ENCODE measurements at regions not wholly inside any gene's neighbourhood (a gene's known extent, or its start where the extent isn't known, plus 50 kb on each side); places are given as distances from the start of the nearest gene placed in this dataset.

- peaks cover 2% of the 10 kb centered on the region; the same call in 1 of the 2 replicates for H3K27me3 Mint-ChIP-seq (ENCODE audit: low read depth)
- peaks cover 0 to 2% (median 0%) of the 10 kb centered on the region in 3 experiments; a peak in 2 of 7 replicates for H3K36me3 Mint-ChIP-seq (ENCODE audit: insufficient read depth in 1 of 3, low read depth in 3 of 3)
- Histone ChIP-seq H3K9ac (ENCODE audit: extremely low read depth, insufficient read length, low read length) (no peak overlapping the region), H3K27me3 (ENCODE audit: insufficient read depth, low read length) (no peaks in the 10 kb centered on the region), H3K14ac (ENCODE audit: insufficient read depth, low read length) (no peak overlapping the region), H4K8ac (replicated peaks; ENCODE audit: insufficient read length, low read depth, low read length) (no peak overlapping the region), H3K79me1 (ENCODE audit: insufficient read depth, low read depth, low read length, poor library complexity, severe bottlenecking) (no peaks in the 10 kb centered on the region), H3K23ac (ENCODE audit: insufficient read length, low read depth, low read length) (no peak overlapping the region), H2AK5ac (ENCODE audit: insufficient read length, low read length) (no peak overlapping the region), H3K79me2 (ENCODE audit: insufficient read depth, low read length) (no peaks in the 10 kb centered on the region), H2BK15ac (ENCODE audit: low read depth, low read length) (no peak overlapping the region), H4K5ac (ENCODE audit: insufficient read length, low read depth, low read length) (no peak overlapping the region), H3K18ac (ENCODE audit: insufficient read length, low read depth, low read length) (no peak overlapping the region), H3K4me1 (ENCODE audit: insufficient read depth, low read length) (peaks cover 2% of the 10 kb centered on the region; the same call in 1 of the 2 replicates), H2BK5ac (ENCODE audit: insufficient read length, low read length) (no peak overlapping the region), H4K20me1 (ENCODE audit: control insufficient read depth, insufficient read depth, insufficient read length) (no peaks in the 10 kb centered on the region), H2AFZ (ENCODE audit: low read length) (no peak overlapping the region), H2BK12ac (ENCODE audit: insufficient read length, low read depth, low read length) (no peak overlapping the region), H2BK120ac (ENCODE audit: low read depth, low read length, poor library complexity, severe bottlenecking) (no peak overlapping the region), H3K27ac (ENCODE audit: insufficient read length, low read depth, low read length) (no peak overlapping the region), H4K91ac (ENCODE audit: insufficient read length, low read depth, low read length) (no peak overlapping the region), H3K56ac (ENCODE audit: insufficient read length, low read depth, low read length) (no peak overlapping the region), H3T11ph (ENCODE audit: low read length) (no peak overlapping the region), H3K4ac (ENCODE audit: low read depth, low read length) (no peak overlapping the region), H3K9me3 (ENCODE audit: control insufficient read depth, low read depth, low read length) (no peaks in the 10 kb centered on the region), H2BK20ac (ENCODE audit: low read depth, low read length, poor library complexity, severe bottlenecking) (no peak overlapping the region), H3K4me2 (ENCODE audit: insufficient read depth, insufficient read length, low read length) (no peak overlapping the region), H3K23me2 (ENCODE audit: insufficient read length, low read depth, low read length, poor library complexity, severe bottlenecking) (no peaks in the 10 kb centered on the region)
- DNase-seq = no peak
- no CpG with 5 or more reads among the region's 6 CpGs for WGBS (ENCODE audit: extremely low coverage, insufficient read length, low lambda C conversion rate)
- no peak overlapping the region for H3K4me3 Mint-ChIP-seq
- no peak for TF ChIP-seq CTCF (conservative IDR thresholded peaks at IDR 0.05)
- H3K4me1 Mint-ChIP-seq = peaks cover 25 to 43% of the 10 kb centered on the region in 2 experiments
- peaks cover 0 to 2% of the 10 kb centered on the region in 2 experiments; a peak in 2 of 5 replicates for H3K9me3 Mint-ChIP-seq
- H3K27ac Mint-ChIP-seq = no peak overlapping the region
Measured at GRCh38 chr12:124120739-124121138, 147.7 kb downstream of the ZNF664 start.

All from H9 (cell line).